H9 (cell line): ENCODE measurements at regions not wholly inside any gene's neighbourhood (a gene's known extent, or its start where the extent isn't known, plus 50 kb on each side); places are given as distances from the start of the nearest gene placed in this dataset.

Experiments
- DNase-seq: peaks from one replicate; pipeline ENCODE4 v3.0.0-alpha.2; 2017
- H2AFZ ChIP-seq: one replicate; pipeline ENCODE4 v1.6.1; 2013; ENCODE audit warnings: mild to moderate bottlenecking, low read length, control low read depth, moderate library complexity
- H2AK5ac ChIP-seq: 2 replicates; pipeline ENCODE4 v1.6.1; 2013; ENCODE audit warnings: low read length, control low read depth, mixed read lengths; ENCODE audit not compliant: insufficient read length
- H2BK120ac ChIP-seq: one replicate; pipeline ENCODE4 v1.6.1; 2013; ENCODE audit warnings: low read depth, mild to moderate bottlenecking, low read length, control low read depth, inconsistent platforms; ENCODE audit not compliant: poor library complexity, severe bottlenecking
- H2BK12ac ChIP-seq: 2 replicates; pipeline ENCODE4 v1.6.1; 2013; ENCODE audit warnings: low read length, control low read depth, mixed read lengths, low read depth; ENCODE audit not compliant: insufficient read length
- H2BK15ac ChIP-seq: 2 replicates; pipeline ENCODE4 v1.6.1; 2013; ENCODE audit warnings: low read depth, low read length, control low read depth
- H2BK20ac ChIP-seq: one replicate; pipeline ENCODE4 v1.6.1; 2013; ENCODE audit warnings: low read depth, mild to moderate bottlenecking, low read length, control low read depth, inconsistent platforms; ENCODE audit not compliant: poor library complexity, severe bottlenecking
- H2BK5ac ChIP-seq: 2 replicates; pipeline ENCODE4 v1.6.1; 2013; ENCODE audit warnings: low read length, control low read depth, mixed read lengths; ENCODE audit not compliant: insufficient read length
- H3K14ac ChIP-seq: 2 replicates; pipeline ENCODE4 v1.6.1; 2013; ENCODE audit warnings: low read length, control low read depth; ENCODE audit not compliant: insufficient read depth
- H3K18ac ChIP-seq: 2 replicates; pipeline ENCODE4 v1.6.1; 2013; ENCODE audit warnings: low read depth, mild to moderate bottlenecking, mixed read lengths, low read length, control low read depth; ENCODE audit not compliant: insufficient read length
- H3K23ac ChIP-seq: 2 replicates; pipeline ENCODE4 v1.6.1; 2013; ENCODE audit warnings: low read length, control low read depth, mixed read lengths, low read depth; ENCODE audit not compliant: insufficient read length
- H3K23me2 ChIP-seq: 2 replicates; pipeline ENCODE4 v1.6.1; 2013; ENCODE audit warnings: low read depth, mild to moderate bottlenecking, mixed read lengths, low read length, control low read depth; ENCODE audit not compliant: insufficient read length, poor library complexity, severe bottlenecking
- H3K27ac ChIP-seq: 2 replicates; pipeline ENCODE4 v1.5.1; 2013; ENCODE audit warnings: low read length, control low read depth, mixed read lengths, low read depth; ENCODE audit not compliant: insufficient read length
- H3K27me3 ChIP-seq: 2 replicates; pipeline ENCODE4 v1.6.1; 2013; ENCODE audit warnings: low read length, control low read depth, inconsistent platforms; ENCODE audit not compliant: insufficient read depth
- H3K4ac ChIP-seq: 2 replicates; pipeline ENCODE4 v1.6.1; 2013; ENCODE audit warnings: low read depth, mild to moderate bottlenecking, control low read depth, inconsistent platforms, low read length, moderate library complexity
- H3K4me1 ChIP-seq: 2 replicates; pipeline ENCODE4 v1.6.1; 2013; ENCODE audit warnings: low read length, control low read depth, inconsistent platforms; ENCODE audit not compliant: insufficient read depth
- H3K4me2 ChIP-seq: 2 replicates; pipeline ENCODE4 v1.6.1; 2013; ENCODE audit warnings: low read length, control low read depth, mixed read lengths; ENCODE audit not compliant: insufficient read length, insufficient read depth
- H3K56ac ChIP-seq: 2 replicates; pipeline ENCODE4 v1.6.1; 2013; ENCODE audit warnings: low read depth, mild to moderate bottlenecking, mixed read lengths, low read length, control low read depth; ENCODE audit not compliant: insufficient read length
- H3K79me1 ChIP-seq: 2 replicates; pipeline ENCODE4 v1.6.1; 2013; ENCODE audit warnings: low read depth, mild to moderate bottlenecking, moderate library complexity, low read length, control low read depth, inconsistent platforms; ENCODE audit not compliant: insufficient read depth, poor library complexity, severe bottlenecking
- H3K79me2 ChIP-seq: 2 replicates; pipeline ENCODE4 v1.6.1; 2013; ENCODE audit warnings: low read length, control low read depth, inconsistent platforms; ENCODE audit not compliant: insufficient read depth
- H3K9ac ChIP-seq: 2 replicates; pipeline ENCODE4 v1.6.1; 2013; ENCODE audit warnings: low read length, control low read depth, mixed read lengths; ENCODE audit not compliant: insufficient read length; ENCODE audit errors: extremely low read depth
- H3K9me3 ChIP-seq: one replicate; pipeline ENCODE4 v1.6.1; 2013; ENCODE audit warnings: low read depth, low read length, inconsistent platforms; ENCODE audit not compliant: control insufficient read depth
- H3T11ph ChIP-seq: one replicate; pipeline ENCODE4 v1.6.1; 2013; ENCODE audit warnings: mild to moderate bottlenecking, low read length, control low read depth, inconsistent platforms
- H4K20me1 ChIP-seq: one replicate; pipeline ENCODE4 v1.6.1; 2013; ENCODE audit not compliant: control insufficient read depth, insufficient read length, insufficient read depth
- H4K5ac ChIP-seq: 2 replicates; pipeline ENCODE4 v1.6.1; 2013; ENCODE audit warnings: low read depth, mild to moderate bottlenecking, mixed read lengths, low read length, control low read depth; ENCODE audit not compliant: insufficient read length
- H4K8ac ChIP-seq: replicated peaks from 2 replicates; pipeline ENCODE4 v1.6.1; 2013; ENCODE audit warnings: low read length, control low read depth, mixed read lengths, low read depth; ENCODE audit not compliant: insufficient read length
- H4K91ac ChIP-seq: 2 replicates; pipeline ENCODE4 v1.6.1; 2013; ENCODE audit warnings: low read depth, mild to moderate bottlenecking, moderate library complexity, mixed read lengths, low read length, control low read depth; ENCODE audit not compliant: insufficient read length
- H3K27ac Mint-ChIP-seq, 3 experiments: 2 replicates in 2 of 3; 3 replicates in 1 of 3; pipeline ENCODE4 v1.8.0; 2020 to 2021; ENCODE audit warnings: mixed read lengths in 3 of 3, mild to moderate bottlenecking in 1 of 3, moderate library complexity in 1 of 3
- H3K27me3 Mint-ChIP-seq: 2 replicates; pipeline ENCODE4 v1.8.0; 2021; ENCODE audit warnings: low read depth, mild to moderate bottlenecking, moderate library complexity, mixed read lengths
- H3K36me3 Mint-ChIP-seq, 3 experiments: 2 replicates in 2 of 3; 3 replicates in 1 of 3; pipeline ENCODE4 v1.8.0; 2020 to 2021; ENCODE audit warnings: low read depth in 3 of 3, mixed read lengths in 3 of 3; ENCODE audit not compliant: insufficient read depth in 1 of 3
- H3K4me1 Mint-ChIP-seq, 2 experiments: 2 replicates each; pipeline ENCODE4 v1.8.0; 2020; ENCODE audit warnings: mixed read lengths in 2 of 2
- H3K4me3 Mint-ChIP-seq, 2 experiments: 2 replicates in 1 of 2; 3 replicates in 1 of 2; pipeline ENCODE4 v1.8.0; 2020 to 2021; ENCODE audit warnings: mild to moderate bottlenecking in 2 of 2, mixed read lengths in 2 of 2, moderate library complexity in 1 of 2
- H3K9me3 Mint-ChIP-seq, 2 experiments: 2 replicates in 1 of 2; 3 replicates in 1 of 2; pipeline ENCODE4 v1.8.0; 2020; ENCODE audit warnings: mild to moderate bottlenecking in 2 of 2, mixed read lengths in 2 of 2, moderate library complexity in 1 of 2
- WGBS: extraction: QIAGEN DNeasy Blood & Tissue Kit; methylation state at CpG from one replicate; pipeline ENCODE4 v1.1.7; 2013; ENCODE audit warnings: missing lambda C conversion rate, low lambda C conversion rate, mixed read lengths; ENCODE audit not compliant: insufficient read length; ENCODE audit errors: extremely low coverage; 5-methylcytosine and 5-hydroxymethylcytosine counted together
- TF ChIP-seq, protein P1 (sequence below): fragments of 200-600 bp; sonication (generic); conservative IDR thresholded peaks from 3 replicates; pipeline ENCODE4 v1.8.0; 2021; ENCODE audit warnings: antibody characterized with exemption, mild to moderate bottlenecking

DNA sequence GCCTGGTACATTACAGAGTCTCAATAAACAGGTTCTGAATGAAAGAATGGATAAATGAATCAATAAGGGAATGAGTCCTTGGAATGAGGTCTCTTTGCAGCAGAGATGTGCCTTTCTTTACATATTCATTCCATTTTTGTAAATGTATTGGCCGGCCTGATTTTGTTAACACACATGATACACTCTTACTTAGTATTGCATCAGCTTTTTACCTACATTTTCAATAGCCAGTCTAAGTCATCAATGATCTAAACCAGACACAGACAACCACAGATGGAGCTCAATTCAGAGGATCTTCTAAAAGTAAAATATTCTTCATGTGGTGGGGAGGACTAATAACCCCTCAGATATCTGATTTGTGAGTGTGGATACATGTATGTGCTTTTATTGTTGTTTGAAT, 653.1 kb downstream of the LMO4 start:
- H2BK12ac ChIP-seq, result no peak overlapping the region
- no peaks in the 10 kb centered on the region for H4K20me1 ChIP-seq
- H3K9me3 ChIP-seq, result no peaks in the 10 kb centered on the region
- Mint-ChIP-seq H3K4me1 (peaks cover 26 to 33% of the 10 kb centered on the region in 2 experiments), H3K4me3 (no peak overlapping the region), H3K36me3 (no peaks in the 10 kb centered on the region), H3K27ac (no peak overlapping the region; a peak in 2 of 7 replicates), H3K9me3 (no peaks in the 10 kb centered on the region; a peak in 1 of 5 replicates), H3K27me3 (peaks cover 3% of the 10 kb centered on the region; the same call in 1 of the 2 replicates)
- H3K23ac ChIP-seq, result no peak overlapping the region
- no peak overlapping the region for H4K91ac ChIP-seq
- no peak overlapping the region for H4K5ac ChIP-seq
- H3K27ac ChIP-seq, result no peak overlapping the region
- no peaks in the 10 kb centered on the region for H3K79me1 ChIP-seq
- TF ChIP-seq, protein P1, sequence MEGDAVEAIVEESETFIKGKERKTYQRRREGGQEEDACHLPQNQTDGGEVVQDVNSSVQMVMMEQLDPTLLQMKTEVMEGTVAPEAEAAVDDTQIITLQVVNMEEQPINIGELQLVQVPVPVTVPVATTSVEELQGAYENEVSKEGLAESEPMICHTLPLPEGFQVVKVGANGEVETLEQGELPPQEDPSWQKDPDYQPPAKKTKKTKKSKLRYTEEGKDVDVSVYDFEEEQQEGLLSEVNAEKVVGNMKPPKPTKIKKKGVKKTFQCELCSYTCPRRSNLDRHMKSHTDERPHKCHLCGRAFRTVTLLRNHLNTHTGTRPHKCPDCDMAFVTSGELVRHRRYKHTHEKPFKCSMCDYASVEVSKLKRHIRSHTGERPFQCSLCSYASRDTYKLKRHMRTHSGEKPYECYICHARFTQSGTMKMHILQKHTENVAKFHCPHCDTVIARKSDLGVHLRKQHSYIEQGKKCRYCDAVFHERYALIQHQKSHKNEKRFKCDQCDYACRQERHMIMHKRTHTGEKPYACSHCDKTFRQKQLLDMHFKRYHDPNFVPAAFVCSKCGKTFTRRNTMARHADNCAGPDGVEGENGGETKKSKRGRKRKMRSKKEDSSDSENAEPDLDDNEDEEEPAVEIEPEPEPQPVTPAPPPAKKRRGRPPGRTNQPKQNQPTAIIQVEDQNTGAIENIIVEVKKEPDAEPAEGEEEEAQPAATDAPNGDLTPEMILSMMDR, result no peak
- no peak overlapping the region for H2BK15ac ChIP-seq
- H2BK20ac ChIP-seq, result no peak overlapping the region
- H2AFZ ChIP-seq, result no peak overlapping the region
- H3K23me2 ChIP-seq, result no peaks in the 10 kb centered on the region
- no peak overlapping the region for H4K8ac ChIP-seq
- H3K9ac ChIP-seq, result no peak overlapping the region
- no peak overlapping the region for H3K14ac ChIP-seq
- H2BK120ac ChIP-seq, result no peak overlapping the region
- H3K56ac ChIP-seq, result no peak overlapping the region
- H2BK5ac ChIP-seq, result no peak overlapping the region
- no peak overlapping the region for H3K4me2 ChIP-seq
- DNase-seq, result no peak
- no peaks in the 10 kb centered on the region for H3K4me1 ChIP-seq
- no peaks in the 10 kb centered on the region for H3K27me3 ChIP-seq
- WGBS, result no CpG with 5 or more reads among the region's 1 CpG
- no peak overlapping the region for H2AK5ac ChIP-seq
- no peak overlapping the region for H3K4ac ChIP-seq
- H3K18ac ChIP-seq, result no peak overlapping the region
- H3K79me2 ChIP-seq, result no peaks in the 10 kb centered on the region
- H3T11ph ChIP-seq, result no peak overlapping the region
